ENCODE measurements at regions not wholly inside any gene's neighbourhood (a gene's known extent, or its start where the extent isn't known, plus 50 kb on each side); places are given as distances from the start of the nearest gene placed in this dataset.

GRCh38 chr2:34102339-34102738, 503.2 kb upstream of the FAM98A start:
- no peak for DNase-seq (ENCODE audit: low spot score)

- no peak for DNase-seq (ENCODE audit: low spot score)
Observed at GRCh38 chr2:34099377-34099776, 500.3 kb upstream of the FAM98A start.

- no peak for DNase-seq (ENCODE audit: low spot score)
Observed at GRCh38 chr2:34098256-34098655, 499.2 kb upstream of the FAM98A start.

GRCh38 chr2:34096562-34097171, 497.6 kb upstream of the FAM98A start:
- DNase-seq (ENCODE audit: low spot score): no peak

GRCh38 chr2:34093790-34094189, 494.7 kb upstream of the FAM98A start:
- no peak for DNase-seq (ENCODE audit: low spot score)

- DNase-seq (ENCODE audit: low spot score): no peak
Observed at GRCh38 chr2:34070196-34070595, 471.1 kb upstream of the FAM98A start.

- DNase-seq (ENCODE audit: low spot score): no peak
Observed at GRCh38 chr2:34069604-34070003, 470.5 kb upstream of the FAM98A start.

GRCh38 chr2:34050413-34050812, 451.3 kb upstream of the FAM98A start:
- no peak for DNase-seq (ENCODE audit: low spot score)

GRCh38 chr2:34045101-34045655, 446.1 kb upstream of the FAM98A start:
- DNase-seq (ENCODE audit: low spot score): no peak

GRCh38 chr2:34037886-34038285, 438.8 kb upstream of the FAM98A start:
- DNase-seq (ENCODE audit: low spot score): no peak

GRCh38 chr2:34037157-34037556, 438.1 kb upstream of the FAM98A start:
- no peak for DNase-seq (ENCODE audit: low spot score)

- no peak for DNase-seq (ENCODE audit: low spot score)
Observed at GRCh38 chr2:34031097-34031496, 432.0 kb upstream of the FAM98A start.

- no peak for DNase-seq (ENCODE audit: low spot score)
Observed at GRCh38 chr2:34030273-34030672, 431.2 kb upstream of the FAM98A start.

GRCh38 chr2:34029073-34029472, 430.0 kb upstream of the FAM98A start:
- DNase-seq (ENCODE audit: low spot score): no peak

- no peak for DNase-seq (ENCODE audit: low spot score)
Observed at GRCh38 chr2:34025196-34025595, 426.1 kb upstream of the FAM98A start.

GRCh38 chr2:34012715-34013302, 413.7 kb upstream of the FAM98A start:
- DNase-seq (ENCODE audit: low spot score): peak; percentile 23

- DNase-seq (ENCODE audit: low spot score): no peak
Observed at GRCh38 chr2:34011684-34012083, 412.6 kb upstream of the FAM98A start.

GRCh38 chr2:34005901-34006300, 406.8 kb upstream of the FAM98A start:
- DNase-seq (ENCODE audit: low spot score): no peak

GRCh38 chr2:34004936-34005335, 405.8 kb upstream of the FAM98A start:
- no peak for DNase-seq (ENCODE audit: low spot score)

- DNase-seq (ENCODE audit: low spot score): no peak
Observed at GRCh38 chr2:34003795-34004194, 404.7 kb upstream of the FAM98A start.

- DNase-seq (ENCODE audit: low spot score): no peak
Observed at GRCh38 chr2:34001557-34001956, 402.5 kb upstream of the FAM98A start.

GRCh38 chr2:33984131-33984530, 385.0 kb upstream of the FAM98A start:
- no peak for DNase-seq (ENCODE audit: low spot score)

GRCh38 chr2:33978471-33978870, 379.4 kb upstream of the FAM98A start:
- no peak for DNase-seq (ENCODE audit: low spot score)

GRCh38 chr2:33975498-33975897, 376.4 kb upstream of the FAM98A start:
- no peak for DNase-seq (ENCODE audit: low spot score)
